Osteoblast (primary cell): ENCODE measurements at regions not wholly inside any gene's neighbourhood (a gene's known extent, or its start where the extent isn't known, plus 50 kb on each side); places are given as distances from the start of the nearest gene placed in this dataset.

Experiments used
- DNase-seq: peaks from one replicate; pipeline ENCODE4 v3.0.0; 2011; ENCODE audit warnings: low spot score, mixed read lengths; ENCODE audit not compliant: insufficient read length; ENCODE audit errors: missing footprints
- H2AFZ ChIP-seq: 2 replicates; pipeline ENCODE4 v1.6.0; 2011; ENCODE audit warnings: mild to moderate bottlenecking, low read length
- H3K27ac ChIP-seq: 2 replicates; pipeline ENCODE4 v1.5.1; 2011; ENCODE audit warnings: mild to moderate bottlenecking, low read depth, low read length, moderate library complexity
- H3K27me3 ChIP-seq: 2 replicates; pipeline ENCODE4 v1.6.0; 2012; ENCODE audit warnings: mild to moderate bottlenecking, control low read depth, inconsistent platforms, low read length, moderate library complexity; ENCODE audit not compliant: insufficient read depth
- H3K36me3 ChIP-seq: 2 replicates; pipeline ENCODE4 v1.5.1; 2011; ENCODE audit warnings: mild to moderate bottlenecking, low read length, control low read depth, moderate library complexity; ENCODE audit not compliant: insufficient read depth
- H3K4me1 ChIP-seq: 2 replicates; pipeline ENCODE4 v1.5.1; 2011; ENCODE audit warnings: mild to moderate bottlenecking, low read length, control low read depth, moderate library complexity; ENCODE audit not compliant: insufficient read depth
- H3K4me2 ChIP-seq: 2 replicates; pipeline ENCODE4 v1.6.0; 2011; ENCODE audit warnings: mild to moderate bottlenecking, low read length; ENCODE audit not compliant: insufficient read depth
- H3K4me3 ChIP-seq: fragments of 200-600 bp; sonication (generic); 3 replicates; pipeline ENCODE4 v1.5.1; 2012; ENCODE audit warnings: mild to moderate bottlenecking, low read length, inconsistent platforms; ENCODE audit not compliant: insufficient read depth
- H3K79me2 ChIP-seq: 2 replicates; pipeline ENCODE4 v1.6.0; 2012; ENCODE audit warnings: mild to moderate bottlenecking, low read length, control low read depth, inconsistent platforms; ENCODE audit not compliant: insufficient read depth
- H3K9me3 ChIP-seq: 2 replicates; pipeline ENCODE4 v1.5.1; 2011; ENCODE audit warnings: low read depth, low read length, control low read depth
- H4K20me1 ChIP-seq: 2 replicates; pipeline ENCODE4 v1.6.0; 2012; ENCODE audit warnings: mild to moderate bottlenecking, low read length, control low read depth; ENCODE audit not compliant: insufficient read depth
- CTCF ChIP-seq: IDR thresholded peaks from 2 replicates; pipeline ENCODE4 v1.5.1; 2011; ENCODE audit warnings: mild to moderate bottlenecking, low read depth, low read length, moderate library complexity; ENCODE audit errors: extremely low read depth

- no peaks in the 10 kb centered on the region for H3K79me2 ChIP-seq
- no peak overlapping the region for H3K27ac ChIP-seq
- no peak for TF ChIP-seq CTCF
- H2AFZ ChIP-seq = no peak overlapping the region
- no peak for DNase-seq
- H3K4me1 ChIP-seq = peaks cover 5% of the 10 kb centered on the region
- no peaks in the 10 kb centered on the region for H3K9me3 ChIP-seq
- H3K27me3 ChIP-seq = no peaks in the 10 kb centered on the region
- H3K4me3 ChIP-seq = no peak overlapping the region
- H3K4me2 ChIP-seq = no peak overlapping the region
- H3K36me3 ChIP-seq = no peaks in the 10 kb centered on the region
- no peaks in the 10 kb centered on the region for H4K20me1 ChIP-seq
These were observed 493.0 kb upstream of the NR2F2 start for GRCh38 chr15:95837341-95838004.

- H3K4me2 ChIP-seq = no peak overlapping the region
- no peak overlapping the region for H2AFZ ChIP-seq
- TF ChIP-seq CTCF = no peak
- no peaks in the 10 kb centered on the region for H4K20me1 ChIP-seq
- H3K27ac ChIP-seq = peak overlapping the region; percentile 24
- no peaks in the 10 kb centered on the region for H3K79me2 ChIP-seq
- H3K4me1 ChIP-seq = peaks cover 15% of the 10 kb centered on the region
- H3K9me3 ChIP-seq = no peaks in the 10 kb centered on the region
- no peaks in the 10 kb centered on the region for H3K36me3 ChIP-seq
- DNase-seq = no peak
- H3K4me3 ChIP-seq = no peak overlapping the region
- no peaks in the 10 kb centered on the region for H3K27me3 ChIP-seq
These were observed 491.1 kb upstream of the NR2F2 start for GRCh38 chr15:95839367-95839782.

GRCh38 chr15:95840004-95840403 lies 490.5 kb upstream of the NR2F2 start:
- DNase-seq = no peak
- Histone ChIP-seq H4K20me1 (no peaks in the 10 kb centered on the region), H3K79me2 (no peaks in the 10 kb centered on the region), H3K36me3 (no peaks in the 10 kb centered on the region), H3K27ac (peak overlapping the region; percentile 24), H3K27me3 (no peaks in the 10 kb centered on the region), H3K4me1 (peaks cover 15% of the 10 kb centered on the region), H3K9me3 (no peaks in the 10 kb centered on the region), H2AFZ (no peak overlapping the region), H3K4me3 (no peak overlapping the region), H3K4me2 (peak overlapping the region; percentile 41)
- no peak for TF ChIP-seq CTCF

- TF ChIP-seq CTCF = no peak
- no peaks in the 10 kb centered on the region for H3K9me3 ChIP-seq
- no peak for DNase-seq
- H4K20me1 ChIP-seq = no peaks in the 10 kb centered on the region
- no peaks in the 10 kb centered on the region for H3K27me3 ChIP-seq
- H2AFZ ChIP-seq = no peak overlapping the region
- no peaks in the 10 kb centered on the region for H3K36me3 ChIP-seq
- peaks cover 15% of the 10 kb centered on the region for H3K4me1 ChIP-seq
- H3K27ac ChIP-seq = no peak overlapping the region
- no peaks in the 10 kb centered on the region for H3K79me2 ChIP-seq
- no peak overlapping the region for H3K4me3 ChIP-seq
- no peak overlapping the region for H3K4me2 ChIP-seq
These were observed 489.6 kb upstream of the NR2F2 start for GRCh38 chr15:95840855-95841254.
